HG02970 (cell line): ENCODE measurements at regions not wholly inside any gene's neighbourhood (a gene's known extent, or its start where the extent isn't known, plus 50 kb on each side); places are given as distances from the start of the nearest gene placed in this dataset.
"Not testable (repeated sequence)": the region's sequence is repeated elsewhere in the genome, so short reads cannot be mapped to it uniquely, and the experiment has no call there.

ENCODE experiments used
- ATAC-seq: cut with Tn5 transposase; IDR thresholded peaks from one replicate; pipeline ENCODE4 v1.9.1; 2021; ENCODE audit warnings: mild to moderate bottlenecking, moderate library complexity, moderate number of reproducible peaks; ENCODE audit not compliant: unreplicated experiment, low FRiP score

- no peak for ATAC-seq
These were observed 409.7 kb downstream of the IRX1 start for GRCh38 chr5:4005335-4005734.

GRCh38 chr5:4007001-4007400 lies 411.4 kb downstream of the IRX1 start:
- no peak for ATAC-seq

GRCh38 chr5:4011943-4012342 lies 416.3 kb downstream of the IRX1 start:
- no peak for ATAC-seq

GRCh38 chr5:4013106-4013898 lies 417.7 kb downstream of the IRX1 start:
- ATAC-seq, result no peak

GRCh38 chr5:4015709-4016108 lies 420.1 kb downstream of the IRX1 start:
- no peak for ATAC-seq

GRCh38 chr5:4017076-4017803 lies 421.6 kb downstream of the IRX1 start:
- ATAC-seq, result no peak

GRCh38 chr5:4018007-4018406 lies 422.4 kb downstream of the IRX1 start:
- ATAC-seq, result no peak

- ATAC-seq, result no peak
These were observed 423.6 kb downstream of the IRX1 start for GRCh38 chr5:4019009-4019769.

GRCh38 chr5:4019841-4020240 lies 424.2 kb downstream of the IRX1 start:
- ATAC-seq, result no peak

- ATAC-seq, result no peak
These were observed 424.8 kb downstream of the IRX1 start for GRCh38 chr5:4020400-4020799.

GRCh38 chr5:4022056-4022670 lies 426.5 kb downstream of the IRX1 start:
- ATAC-seq, result no peak

- ATAC-seq, result no peak
These were observed 427.6 kb downstream of the IRX1 start for GRCh38 chr5:4023091-4023752.

GRCh38 chr5:4023753-4024335 lies 428.2 kb downstream of the IRX1 start:
- ATAC-seq, result no peak

GRCh38 chr5:4027088-4027734 lies 431.6 kb downstream of the IRX1 start:
- ATAC-seq, result no peak

- ATAC-seq, result no peak
These were observed 432.8 kb downstream of the IRX1 start for GRCh38 chr5:4028384-4028783.

GRCh38 chr5:4033546-4033945 lies 437.9 kb downstream of the IRX1 start:
- ATAC-seq, result not testable (repeated sequence)

- ATAC-seq, result no peak
These were observed 441.2 kb downstream of the IRX1 start for GRCh38 chr5:4036861-4037260.

- no peak for ATAC-seq
These were observed 443.4 kb downstream of the IRX1 start for GRCh38 chr5:4038994-4039393.

- ATAC-seq, result no peak
These were observed 446.7 kb downstream of the IRX1 start for GRCh38 chr5:4042311-4042710.
